GM12801 (cell line): ENCODE measurements at regions not wholly inside any gene's neighbourhood (a gene's known extent, or its start where the extent isn't known, plus 50 kb on each side); places are given as distances from the start of the nearest gene placed in this dataset.

ENCODE experiments used
- TF ChIP-seq, protein P1 (sequence below): IDR thresholded peaks from one replicate; pipeline ENCODE4 v1.5.1; 2011; ENCODE audit warnings: control low read depth; ENCODE audit not compliant: insufficient read length; ENCODE audit errors: extremely low read depth

GRCh38 chr11:122604621-122605020, 50.9 kb upstream of the UBASH3B start:
- TF ChIP-seq, protein P1, sequence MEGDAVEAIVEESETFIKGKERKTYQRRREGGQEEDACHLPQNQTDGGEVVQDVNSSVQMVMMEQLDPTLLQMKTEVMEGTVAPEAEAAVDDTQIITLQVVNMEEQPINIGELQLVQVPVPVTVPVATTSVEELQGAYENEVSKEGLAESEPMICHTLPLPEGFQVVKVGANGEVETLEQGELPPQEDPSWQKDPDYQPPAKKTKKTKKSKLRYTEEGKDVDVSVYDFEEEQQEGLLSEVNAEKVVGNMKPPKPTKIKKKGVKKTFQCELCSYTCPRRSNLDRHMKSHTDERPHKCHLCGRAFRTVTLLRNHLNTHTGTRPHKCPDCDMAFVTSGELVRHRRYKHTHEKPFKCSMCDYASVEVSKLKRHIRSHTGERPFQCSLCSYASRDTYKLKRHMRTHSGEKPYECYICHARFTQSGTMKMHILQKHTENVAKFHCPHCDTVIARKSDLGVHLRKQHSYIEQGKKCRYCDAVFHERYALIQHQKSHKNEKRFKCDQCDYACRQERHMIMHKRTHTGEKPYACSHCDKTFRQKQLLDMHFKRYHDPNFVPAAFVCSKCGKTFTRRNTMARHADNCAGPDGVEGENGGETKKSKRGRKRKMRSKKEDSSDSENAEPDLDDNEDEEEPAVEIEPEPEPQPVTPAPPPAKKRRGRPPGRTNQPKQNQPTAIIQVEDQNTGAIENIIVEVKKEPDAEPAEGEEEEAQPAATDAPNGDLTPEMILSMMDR: no peak

DNA sequence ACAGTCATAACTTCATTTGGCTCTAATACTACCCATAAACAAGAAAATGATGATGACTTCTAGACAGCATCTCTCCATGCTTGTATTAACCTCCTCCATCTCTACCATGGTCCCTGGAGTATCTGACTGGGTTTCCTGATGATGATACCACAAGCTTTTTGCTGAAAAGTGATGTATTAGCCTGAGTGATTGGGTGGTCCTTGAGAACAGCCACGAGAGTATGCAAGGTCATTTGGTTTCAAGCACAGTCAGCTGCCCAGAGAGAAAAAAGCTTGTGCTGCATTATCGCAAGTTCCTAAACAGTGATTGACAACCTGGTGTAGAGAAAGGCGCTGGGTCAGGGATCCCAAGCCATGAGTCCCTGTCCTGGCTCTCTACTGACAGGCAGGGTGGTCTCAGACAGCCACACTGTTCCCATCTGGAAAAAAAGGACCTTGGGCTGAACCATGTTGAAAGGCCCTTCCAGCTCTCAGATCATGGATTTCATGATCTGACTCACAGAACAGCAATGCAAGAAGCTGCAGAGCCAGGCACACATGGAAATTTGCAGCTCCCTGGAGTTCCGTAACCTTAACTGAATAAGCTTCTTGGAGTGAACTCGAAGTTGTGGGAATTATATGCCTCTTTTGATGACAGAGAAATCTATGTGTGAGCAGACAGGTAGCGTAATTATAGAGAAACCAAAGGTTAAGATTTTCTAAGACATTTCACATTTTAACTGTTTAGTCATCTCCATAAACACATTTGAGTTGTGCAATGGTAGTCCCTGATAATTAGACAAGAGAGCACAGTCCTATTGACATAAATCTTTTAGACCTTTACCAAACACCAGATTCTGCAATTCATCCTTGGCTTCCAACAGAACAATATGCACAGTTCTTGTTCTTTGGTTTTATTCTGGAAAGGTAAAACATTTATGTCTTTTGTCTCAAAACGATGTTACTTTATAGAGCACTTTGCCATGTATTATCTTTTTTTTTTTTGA, 54.1 kb upstream of the UBASH3B start:
- TF ChIP-seq, protein P1: no peak

DNA sequence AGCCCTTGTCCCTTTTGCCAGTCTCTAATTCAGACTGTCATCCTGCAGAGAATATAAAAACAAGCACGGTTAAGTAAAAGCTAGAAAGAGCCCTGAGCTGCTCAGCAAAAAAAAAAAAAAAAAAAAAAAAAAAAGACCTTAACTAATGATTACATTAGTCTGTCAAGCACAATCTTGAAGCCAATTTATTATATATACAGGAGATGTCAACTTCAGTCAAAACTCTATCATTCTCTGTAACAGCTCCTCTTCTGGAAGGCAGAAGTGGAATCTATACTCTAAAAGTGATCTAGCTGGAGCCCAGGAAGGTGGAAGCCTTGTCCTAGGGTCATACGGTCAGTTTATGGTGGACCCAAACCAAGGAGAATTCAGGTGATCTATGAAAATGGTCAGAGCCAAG, 55.2 kb upstream of the UBASH3B start:
- TF ChIP-seq, protein P1: no peak

DNA sequence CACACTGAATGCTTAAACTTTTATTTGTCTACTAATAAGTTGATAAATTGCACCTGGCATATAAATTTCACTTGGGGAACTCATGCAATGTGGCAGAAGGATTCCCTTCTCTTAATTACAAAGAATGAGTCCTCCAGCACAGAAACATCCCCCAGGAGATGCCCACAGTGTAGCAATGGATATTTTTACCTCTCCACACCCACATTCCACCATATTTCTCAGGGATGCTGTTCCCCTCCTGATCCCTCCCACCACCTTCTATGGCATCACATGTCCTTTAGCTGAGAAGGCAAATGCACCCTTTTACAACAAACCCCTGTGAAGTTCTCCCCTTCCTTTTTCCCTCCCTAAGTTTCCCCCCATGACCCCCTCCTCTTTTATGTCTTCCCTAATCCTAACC, 56.1 kb upstream of the UBASH3B start:
- TF ChIP-seq, protein P1: no peak

GRCh38 chr11:122598971-122599370, 56.6 kb upstream of the UBASH3B start:
- TF ChIP-seq, protein P1: no peak

DNA sequence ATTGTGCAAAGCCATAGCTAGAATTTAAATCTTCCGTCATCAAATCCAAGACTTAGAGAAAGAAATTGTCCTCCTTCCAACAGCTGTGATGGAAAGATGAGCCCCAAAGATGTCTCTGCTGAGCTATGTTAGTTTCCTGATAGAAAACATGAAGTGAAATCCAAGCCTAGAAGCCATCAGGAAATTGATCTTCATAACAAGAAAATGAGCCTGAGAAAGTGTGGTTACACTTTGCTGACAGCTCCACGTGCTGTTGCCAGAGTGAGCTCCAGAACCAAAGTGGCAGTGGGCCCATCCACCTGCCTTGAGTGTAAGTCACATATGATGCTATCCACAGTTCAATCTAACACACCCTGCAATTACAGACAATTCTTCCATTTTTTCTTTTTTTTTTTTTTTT, 58.0 kb upstream of the UBASH3B start:
- TF ChIP-seq, protein P1: no peak

GRCh38 chr11:122594986-122595645, 60.4 kb upstream of the UBASH3B start:
- TF ChIP-seq, protein P1: no peak
